ENCODE measurements at regions not wholly inside any gene's neighbourhood (a gene's known extent, or its start where the extent isn't known, plus 50 kb on each side); places are given as distances from the start of the nearest gene placed in this dataset.

DNA sequence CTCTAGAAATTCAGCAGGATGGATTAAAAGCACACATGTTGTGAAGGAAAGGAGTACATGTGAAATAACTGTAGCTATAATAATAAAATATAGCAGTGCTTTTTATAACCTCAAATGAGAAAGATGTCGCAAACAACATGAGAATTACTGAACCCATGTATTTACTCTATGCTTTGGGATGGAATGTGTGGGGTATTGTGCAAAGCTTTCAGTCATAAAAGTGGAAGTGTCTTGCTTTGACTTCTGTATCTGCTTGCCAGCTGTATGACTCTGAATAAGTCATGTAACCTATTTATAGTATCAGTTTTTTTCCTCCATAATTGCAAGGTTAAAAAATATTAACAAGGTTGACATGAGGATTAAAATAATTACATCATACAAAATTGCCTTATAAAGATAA, 519.3 kb upstream of the CADM2 start:
- DNase-seq: no peak
- no peaks in the 10 kb centered on the region for H3K27me3 ChIP-seq

GRCh38 chr3:84440291-84440690, 518.5 kb upstream of the CADM2 start:
- Histone ChIP-seq H3K36me3 (no peaks in the 10 kb centered on the region), H3K4me3 (no peak overlapping the region), H3K9me3 (no peaks in the 10 kb centered on the region), H3K27me3 (no peaks in the 10 kb centered on the region)
- DNase-seq: no peak

More for the DNA sequence above, 519.3 kb upstream of the CADM2 start:
- Histone ChIP-seq H3K4me3 (no peak overlapping the region), H3K9me3 (no peaks in the 10 kb centered on the region), H3K36me3 (no peaks in the 10 kb centered on the region)

GRCh38 chr3:84442533-84442932, 516.3 kb upstream of the CADM2 start:
- DNase-seq: no peak
- Histone ChIP-seq H3K4me3 (no peak overlapping the region), H3K36me3 (no peaks in the 10 kb centered on the region), H3K27me3 (no peaks in the 10 kb centered on the region), H3K9me3 (no peaks in the 10 kb centered on the region)

DNA sequence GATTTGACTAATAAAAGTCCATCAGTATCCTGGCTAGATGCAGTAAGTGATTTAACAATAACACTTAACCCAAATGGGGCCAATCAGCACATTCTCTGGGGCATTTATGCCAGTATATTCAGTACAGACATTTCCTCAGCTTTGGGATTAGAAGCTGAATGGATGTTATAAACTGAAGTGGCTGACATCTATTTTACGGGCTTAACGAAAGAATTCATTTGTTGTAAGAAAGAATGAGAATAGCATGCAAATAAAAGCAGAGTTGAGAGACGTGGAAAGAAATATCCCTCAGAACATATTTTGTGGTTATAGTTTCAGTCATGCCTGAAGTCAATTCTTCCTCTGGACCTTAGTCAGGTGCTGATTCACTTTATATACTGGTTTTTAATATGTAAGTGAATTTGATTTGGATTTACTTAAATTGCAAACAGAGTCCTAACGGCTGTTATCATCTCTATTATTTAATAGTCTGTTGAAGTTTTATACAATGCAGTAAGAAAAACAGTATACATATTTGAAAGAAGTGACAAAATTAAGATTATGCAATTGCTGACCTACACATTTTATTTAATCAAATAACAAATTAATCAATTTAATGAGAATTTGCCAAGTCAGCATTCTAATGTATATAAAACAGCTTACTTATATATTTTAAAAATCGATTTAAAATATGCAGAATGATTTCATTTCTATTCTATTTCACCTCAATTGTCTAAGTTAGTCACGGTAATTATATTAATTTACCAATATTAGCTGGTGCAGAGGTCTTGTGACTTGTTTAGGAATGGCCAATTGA, 513.9 kb upstream of the CADM2 start:
- DNase-seq: no peak
- Histone ChIP-seq H3K9me3 (no peaks in the 10 kb centered on the region), H3K27me3 (no peaks in the 10 kb centered on the region), H3K36me3 (no peaks in the 10 kb centered on the region), H3K4me3 (no peak overlapping the region)

- no peaks in the 10 kb centered on the region for H3K9me3 ChIP-seq
- H3K27me3 ChIP-seq: no peaks in the 10 kb centered on the region
- no peak overlapping the region for H3K4me3 ChIP-seq
- no peaks in the 10 kb centered on the region for H3K36me3 ChIP-seq
- DNase-seq: no peak
Measured at GRCh38 chr3:84487296-84487695, 471.5 kb upstream of the CADM2 start.

DNA sequence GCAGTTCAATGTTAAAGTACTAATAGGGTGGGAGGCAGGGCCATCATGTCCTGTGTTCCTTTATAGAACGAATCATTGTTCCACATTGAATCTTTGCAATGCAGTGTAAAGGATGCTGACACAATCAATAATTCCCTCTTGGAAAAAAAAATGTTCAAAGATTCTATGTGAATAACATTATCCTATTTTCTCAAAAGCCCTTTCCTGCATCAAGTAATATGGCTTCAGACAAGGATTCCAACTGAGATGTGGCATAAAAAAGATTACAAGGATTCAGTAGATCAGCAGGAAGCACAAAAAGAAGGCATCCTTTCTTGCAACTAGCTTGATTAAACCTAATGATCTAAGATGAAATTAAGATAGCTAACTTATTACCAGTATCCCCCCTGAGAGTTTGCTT, 454.0 kb upstream of the CADM2 start:
- Histone ChIP-seq H3K9me3 (no peaks in the 10 kb centered on the region), H3K4me3 (no peak overlapping the region), H3K36me3 (no peaks in the 10 kb centered on the region), H3K27me3 (no peaks in the 10 kb centered on the region)
- DNase-seq: no peak

- no peaks in the 10 kb centered on the region for H3K9me3 ChIP-seq
- no peaks in the 10 kb centered on the region for H3K36me3 ChIP-seq
- H3K4me3 ChIP-seq: no peak overlapping the region
- no peak for DNase-seq
- no peaks in the 10 kb centered on the region for H3K27me3 ChIP-seq
Measured at GRCh38 chr3:84510007-84510406, 448.8 kb upstream of the CADM2 start.

GRCh38 chr3:84522893-84523292, 435.9 kb upstream of the CADM2 start:
- Histone ChIP-seq H3K9me3 (no peaks in the 10 kb centered on the region), H3K27me3 (no peaks in the 10 kb centered on the region), H3K4me3 (no peak overlapping the region), H3K36me3 (no peaks in the 10 kb centered on the region)
- DNase-seq: no peak

- Histone ChIP-seq H3K4me3 (no peak overlapping the region), H3K36me3 (no peaks in the 10 kb centered on the region), H3K9me3 (no peaks in the 10 kb centered on the region), H3K27me3 (no peaks in the 10 kb centered on the region)
- DNase-seq: no peak
Measured at GRCh38 chr3:84536916-84537315, 421.9 kb upstream of the CADM2 start.

GRCh38 chr3:84538597-84538996, 420.2 kb upstream of the CADM2 start:
- no peaks in the 10 kb centered on the region for H3K9me3 ChIP-seq
- no peaks in the 10 kb centered on the region for H3K36me3 ChIP-seq
- H3K27me3 ChIP-seq: no peaks in the 10 kb centered on the region
- no peak overlapping the region for H3K4me3 ChIP-seq
- DNase-seq: no peak

- no peaks in the 10 kb centered on the region for H3K36me3 ChIP-seq
- no peak for DNase-seq
- no peaks in the 10 kb centered on the region for H3K9me3 ChIP-seq
- no peak overlapping the region for H3K4me3 ChIP-seq
- H3K27me3 ChIP-seq: no peaks in the 10 kb centered on the region
Measured at GRCh38 chr3:84547207-84547606, 411.6 kb upstream of the CADM2 start.

DNA sequence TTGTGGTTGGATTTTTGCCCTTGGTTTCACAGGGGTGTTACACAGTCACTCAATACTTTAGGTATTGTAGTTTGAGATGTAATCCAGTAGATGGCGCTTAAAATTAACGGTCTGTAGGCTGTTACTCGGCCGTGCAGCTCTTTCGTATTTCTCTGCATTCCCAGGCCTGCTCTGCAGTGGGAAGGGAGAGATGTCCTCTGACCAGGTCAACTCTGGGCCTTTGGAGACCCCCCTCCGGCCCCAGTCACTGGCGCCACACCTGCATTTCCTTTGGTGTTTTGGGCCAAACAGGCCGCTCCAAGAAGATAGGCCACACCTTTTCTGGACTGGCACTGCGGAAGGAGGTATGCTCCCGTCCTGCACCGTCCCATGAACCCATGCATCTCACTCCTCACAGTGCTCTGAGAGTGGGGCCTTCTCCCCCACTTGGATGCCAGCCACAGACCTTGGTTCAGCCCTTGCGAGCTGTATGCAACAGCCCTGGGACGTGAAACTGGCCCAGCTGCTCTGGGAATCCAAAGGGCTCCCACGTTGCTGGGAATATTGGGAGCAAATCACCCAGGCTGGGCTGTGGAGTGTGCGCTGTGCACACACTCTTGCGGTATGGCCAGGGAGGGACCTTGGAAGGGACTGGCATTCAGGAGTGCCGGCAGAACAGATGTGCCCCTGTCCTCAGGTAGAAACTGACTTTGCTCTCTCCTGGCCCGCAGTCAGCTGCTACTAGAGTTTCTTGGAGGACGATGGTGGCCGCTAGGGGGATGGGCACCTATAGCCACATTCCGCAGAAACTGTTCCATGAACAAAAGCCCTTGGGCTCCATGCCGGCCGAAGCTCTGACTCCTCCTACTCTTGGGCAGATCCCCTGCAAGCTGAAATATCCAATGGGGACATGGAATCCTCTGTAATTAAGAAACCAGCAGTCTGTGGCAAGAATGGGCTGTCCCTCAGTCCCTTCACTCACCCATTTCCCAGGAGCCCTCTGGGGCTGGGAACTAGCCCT, 410.5 kb upstream of the CADM2 start:
- H3K4me3 ChIP-seq: peak overlapping the region; percentile 23
- H3K27me3 ChIP-seq: no peaks in the 10 kb centered on the region
- H3K36me3 ChIP-seq: no peaks in the 10 kb centered on the region
- peak; percentile 32 for DNase-seq
- no peaks in the 10 kb centered on the region for H3K9me3 ChIP-seq

DNA sequence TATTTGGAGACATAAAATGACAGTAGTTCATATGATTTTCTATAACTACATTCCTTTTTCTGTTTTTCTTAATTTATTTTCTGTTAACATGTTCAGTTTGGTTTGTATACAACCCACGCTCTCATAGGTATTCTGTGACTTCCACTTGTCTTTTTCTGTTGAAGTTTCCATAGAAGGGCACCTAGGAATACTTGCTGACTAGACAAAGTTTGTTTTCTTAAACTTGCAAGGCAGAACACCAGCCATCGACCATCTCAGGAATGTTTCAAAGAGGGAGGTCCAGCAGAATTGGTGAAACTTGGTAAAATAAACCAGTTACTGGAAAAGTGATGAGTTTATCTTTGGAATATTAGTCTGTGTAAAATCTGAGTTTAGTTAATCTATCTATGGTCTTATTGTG, 403.2 kb upstream of the CADM2 start:
- H3K9me3 ChIP-seq: no peaks in the 10 kb centered on the region
- no peaks in the 10 kb centered on the region for H3K36me3 ChIP-seq
- H3K4me3 ChIP-seq: no peak overlapping the region
- DNase-seq: no peak
- H3K27me3 ChIP-seq: no peaks in the 10 kb centered on the region

DNA sequence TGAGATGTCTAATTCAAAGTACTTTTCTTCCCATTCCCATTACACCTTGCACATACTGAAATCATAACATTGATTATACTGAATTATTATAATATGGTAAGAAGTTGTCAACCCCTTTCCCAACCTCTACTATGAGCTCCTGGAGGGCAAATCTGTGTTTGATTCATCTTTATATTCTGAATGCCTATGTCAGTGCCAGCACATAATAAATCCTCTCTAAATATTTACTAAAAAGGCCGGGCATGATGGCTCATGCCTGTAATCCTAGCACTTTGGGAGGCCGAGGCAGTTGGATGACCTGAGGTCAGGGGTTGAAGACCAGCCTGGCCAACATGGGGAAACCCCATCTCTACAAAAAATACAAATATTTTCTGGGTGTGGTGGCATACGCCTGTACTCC, 392.5 kb upstream of the CADM2 start:
- H3K27me3 ChIP-seq: no peaks in the 10 kb centered on the region
- DNase-seq: no peak
- H3K9me3 ChIP-seq: no peaks in the 10 kb centered on the region
- no peaks in the 10 kb centered on the region for H3K36me3 ChIP-seq
- H3K4me3 ChIP-seq: no peak overlapping the region

GRCh38 chr3:84567796-84568195, 391.0 kb upstream of the CADM2 start:
- H3K4me3 ChIP-seq: no peak overlapping the region
- no peaks in the 10 kb centered on the region for H3K36me3 ChIP-seq
- no peaks in the 10 kb centered on the region for H3K27me3 ChIP-seq
- DNase-seq: no peak
- no peaks in the 10 kb centered on the region for H3K9me3 ChIP-seq

- Histone ChIP-seq H3K4me3 (no peak overlapping the region), H3K36me3 (no peaks in the 10 kb centered on the region), H3K27me3 (no peaks in the 10 kb centered on the region), H3K9me3 (no peaks in the 10 kb centered on the region)
- no peak for DNase-seq
Measured at GRCh38 chr3:84573962-84574361, 384.8 kb upstream of the CADM2 start.

GRCh38 chr3:84586427-84586826, 372.4 kb upstream of the CADM2 start:
- DNase-seq: no peak
- Histone ChIP-seq H3K9me3 (no peaks in the 10 kb centered on the region), H3K4me3 (no peak overlapping the region), H3K36me3 (no peaks in the 10 kb centered on the region), H3K27me3 (no peaks in the 10 kb centered on the region)

Measured in MG63 (cell line).